ENCODE measurements at regions not wholly inside any gene's neighbourhood (a gene's known extent, or its start where the extent isn't known, plus 50 kb on each side); places are given as distances from the start of the nearest gene placed in this dataset.

- no peaks in the 10 kb centered on the region for H3F3A ChIP-seq (ENCODE audit: low read depth)
- no peaks in the 10 kb centered on the region for H4K20me1 ChIP-seq (ENCODE audit: insufficient read depth, low read length, poor library complexity, severe bottlenecking)
- H3K27me3 ChIP-seq (ENCODE audit: insufficient read depth, low read length, poor library complexity, severe bottlenecking) = no peaks in the 10 kb centered on the region
- no peaks in the 10 kb centered on the region for H3K4me1 ChIP-seq (ENCODE audit: insufficient read depth, low read length, poor library complexity, severe bottlenecking)
- no peak overlapping the region for H3K4me2 ChIP-seq (ENCODE audit: low read depth, low read length, poor library complexity, severe bottlenecking)
- H3K4me3 ChIP-seq (ENCODE audit: low read length, poor library complexity, severe bottlenecking) = no peak overlapping the region
- peak overlapping the region; percentile 79; the same call in 1 of the 2 replicates for H2AFZ ChIP-seq (ENCODE audit: low read length)
- no peaks in the 10 kb centered on the region for H3K9me2 ChIP-seq (replicated peaks; ENCODE audit: low read depth, low read length)
- H3K9ac ChIP-seq (ENCODE audit: low read depth, low read length, poor library complexity, severe bottlenecking) = no peak overlapping the region
- H3K9me3 ChIP-seq (ENCODE audit: insufficient read depth, low read depth, low read length) = no peaks in the 10 kb centered on the region
- H3K79me2 ChIP-seq (ENCODE audit: insufficient read depth, low read length) = no peaks in the 10 kb centered on the region
- TF ChIP-seq EZH2phosphoT487 (IDR thresholded peaks at IDR 0.05; ENCODE audit: borderline replicate concordance) (no peak), CTCF (conservative IDR thresholded peaks at IDR 0.05; ENCODE audit: low read length) (no peak)
- H3K36me3 ChIP-seq (ENCODE audit: insufficient read depth, low read length) = no peaks in the 10 kb centered on the region
These were observed 108.3 kb downstream of the IL20RB start for GRCh38 chr3:137066092-137066491.

GRCh38 chr3:137071104-137071503 lies 113.3 kb downstream of the IL20RB start:
- Histone ChIP-seq H3K9me2 (replicated peaks; ENCODE audit: low read depth, low read length) (no peaks in the 10 kb centered on the region), H3F3A (ENCODE audit: low read depth) (no peaks in the 10 kb centered on the region), H3K27me3 (ENCODE audit: insufficient read depth, low read length, poor library complexity, severe bottlenecking) (no peaks in the 10 kb centered on the region), H3K79me2 (ENCODE audit: insufficient read depth, low read length) (no peaks in the 10 kb centered on the region), H3K9ac (ENCODE audit: low read depth, low read length, poor library complexity, severe bottlenecking) (no peak overlapping the region), H3K4me3 (ENCODE audit: low read length, poor library complexity, severe bottlenecking) (no peak overlapping the region), H3K36me3 (ENCODE audit: insufficient read depth, low read length) (no peaks in the 10 kb centered on the region), H4K20me1 (ENCODE audit: insufficient read depth, low read length, poor library complexity, severe bottlenecking) (no peaks in the 10 kb centered on the region), H2AFZ (ENCODE audit: low read length) (no peak overlapping the region), H3K4me2 (ENCODE audit: low read depth, low read length, poor library complexity, severe bottlenecking) (no peak overlapping the region), H3K9me3 (ENCODE audit: insufficient read depth, low read depth, low read length) (no peaks in the 10 kb centered on the region), H3K4me1 (ENCODE audit: insufficient read depth, low read length, poor library complexity, severe bottlenecking) (peaks cover 6% of the 10 kb centered on the region)
- TF ChIP-seq EZH2phosphoT487 (IDR thresholded peaks at IDR 0.05; ENCODE audit: borderline replicate concordance) (no peak), CTCF (conservative IDR thresholded peaks at IDR 0.05; ENCODE audit: low read length) (no peak)

GRCh38 chr3:137075020-137075419 lies 117.2 kb downstream of the IL20RB start:
- no peaks in the 10 kb centered on the region for H3K9me3 ChIP-seq (ENCODE audit: insufficient read depth, low read depth, low read length)
- H3K79me2 ChIP-seq (ENCODE audit: insufficient read depth, low read length) = no peaks in the 10 kb centered on the region
- H3K9ac ChIP-seq (ENCODE audit: low read depth, low read length, poor library complexity, severe bottlenecking) = no peak overlapping the region
- H3K9me2 ChIP-seq (replicated peaks; ENCODE audit: low read depth, low read length) = no peaks in the 10 kb centered on the region
- H4K20me1 ChIP-seq (ENCODE audit: insufficient read depth, low read length, poor library complexity, severe bottlenecking) = no peaks in the 10 kb centered on the region
- TF ChIP-seq CTCF (conservative IDR thresholded peaks at IDR 0.05; ENCODE audit: low read length) (no peak), EZH2phosphoT487 (IDR thresholded peaks at IDR 0.05; ENCODE audit: borderline replicate concordance) (no peak)
- H3K4me3 ChIP-seq (ENCODE audit: low read length, poor library complexity, severe bottlenecking) = no peak overlapping the region
- no peak overlapping the region for H2AFZ ChIP-seq (ENCODE audit: low read length)
- no peaks in the 10 kb centered on the region for H3F3A ChIP-seq (ENCODE audit: low read depth)
- no peaks in the 10 kb centered on the region for H3K36me3 ChIP-seq (ENCODE audit: insufficient read depth, low read length)
- no peak overlapping the region for H3K4me2 ChIP-seq (ENCODE audit: low read depth, low read length, poor library complexity, severe bottlenecking)
- H3K27me3 ChIP-seq (ENCODE audit: insufficient read depth, low read length, poor library complexity, severe bottlenecking) = no peaks in the 10 kb centered on the region
- H3K4me1 ChIP-seq (ENCODE audit: insufficient read depth, low read length, poor library complexity, severe bottlenecking) = peaks cover 6% of the 10 kb centered on the region
